Right ventricle myocardium inferior (tissue), 1 donor: ENCODE measurements at regions not wholly inside any gene's neighbourhood (a gene's known extent, or its start where the extent isn't known, plus 50 kb on each side); places are given as distances from the start of the nearest gene placed in this dataset.

Experiments used
- ATAC-seq: fragments of 200-7000 bp; cut with Tn5 transposase; one replicate; pipeline ENCODE4 v1.9.1; 2020; ENCODE audit warnings: mild to moderate bottlenecking, moderate library complexity
- DNase-seq: peaks from one replicate; pipeline ENCODE4 v3.0.0; 2021; ENCODE audit errors: missing footprints
- intact Hi-C: fragments of 100-400 bp; cut with DNase I; formaldehyde crosslinking; loops from one replicate; pipeline ENCODE4 v1.11.0; 2022
- donor health status: DM: no; HTN: yes; CAD: no; lungs with severe emphysema.

DNA sequence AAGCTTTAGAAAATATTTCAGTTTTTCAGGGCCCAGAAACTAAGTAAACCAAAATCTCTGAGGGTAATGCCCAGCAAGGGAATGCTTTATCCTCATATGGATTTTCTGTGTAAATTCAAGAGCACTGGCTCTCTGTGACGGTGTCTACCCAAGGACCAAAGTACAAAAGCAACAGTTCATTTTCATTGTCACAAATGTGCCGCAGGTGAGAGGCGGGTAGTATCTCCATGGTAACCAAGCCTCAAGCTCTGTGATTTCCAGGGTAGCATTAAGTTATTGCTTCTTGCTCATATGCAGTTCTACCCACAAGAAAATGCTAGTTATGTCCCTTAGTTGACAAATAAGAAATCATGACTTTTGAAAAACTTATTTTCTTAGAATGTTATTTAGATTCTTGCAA lies 164.3 kb downstream of the MTRR start:
- DNase-seq (no peak), ATAC-seq (no peak)
- intact Hi-C loops, result no loop called here

DNA sequence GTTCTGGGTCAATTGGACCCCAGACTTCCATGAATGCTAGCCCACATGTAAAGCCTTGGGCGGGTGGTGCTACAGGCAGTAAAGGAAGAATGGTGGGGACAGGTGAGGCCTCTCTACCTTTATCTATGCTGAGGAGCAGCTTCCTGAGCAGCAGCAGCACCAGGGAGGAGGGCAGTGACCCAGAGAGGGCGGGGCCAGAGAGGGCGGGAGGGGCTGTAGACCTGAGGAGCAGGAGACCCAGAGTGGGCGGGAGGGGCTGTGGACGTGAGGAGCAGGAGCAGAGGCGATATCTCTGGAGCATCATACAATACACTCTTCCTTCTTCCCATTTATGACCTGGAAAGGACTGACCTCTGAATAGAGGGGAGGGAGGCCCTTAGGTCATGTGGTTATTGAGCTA lies 165.9 kb downstream of the MTRR start:
- intact Hi-C loops, result no loop called here
- ATAC-seq, result no peak
- no peak for DNase-seq

DNA sequence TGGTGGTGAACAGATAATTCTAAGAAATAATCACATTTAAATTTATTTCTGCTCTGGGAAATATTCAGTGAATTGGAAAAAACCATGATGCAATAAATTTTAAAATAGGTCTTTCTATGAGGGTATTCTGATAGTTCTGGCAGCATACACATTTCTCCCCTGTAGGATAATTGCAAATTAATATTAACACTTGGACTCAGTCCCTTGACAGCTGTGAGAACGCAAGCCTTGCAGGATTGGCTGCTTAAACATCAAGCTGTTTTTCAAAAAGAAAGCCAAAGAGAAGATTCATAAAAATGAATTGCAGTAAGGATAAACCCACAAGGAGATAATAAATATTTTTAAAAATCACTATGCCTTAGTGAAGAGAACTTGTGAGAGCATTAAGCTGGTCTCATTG lies 180.0 kb downstream of the MTRR start:
- DNase-seq, result no peak
- intact Hi-C loops, result no loop called here
- no peak for ATAC-seq

DNA sequence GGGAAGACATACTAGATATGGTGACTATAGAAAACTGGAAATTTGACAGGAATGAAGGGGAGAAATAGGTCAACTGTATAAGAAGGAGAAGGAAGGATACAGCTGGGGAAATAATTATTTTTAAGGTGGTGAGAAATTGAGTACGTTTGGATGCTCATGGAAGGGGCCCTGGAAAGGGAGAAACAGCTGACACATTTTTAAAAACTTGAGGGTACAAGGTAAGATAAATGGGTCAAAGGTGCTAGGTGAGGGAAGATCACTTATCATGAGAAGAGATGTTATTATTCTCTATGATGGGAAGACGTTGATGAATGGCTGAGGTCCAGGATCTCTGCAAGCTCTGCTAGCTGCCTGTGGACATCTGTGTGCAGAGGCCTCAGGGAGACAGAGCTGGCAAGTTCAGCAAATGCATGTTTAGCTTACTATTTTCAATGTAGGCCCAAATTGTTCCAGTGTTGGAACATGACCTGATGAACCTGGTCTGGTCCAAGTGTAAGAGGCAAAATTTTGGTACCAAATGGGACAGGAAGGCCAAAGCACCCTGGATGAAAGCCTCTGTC lies 181.7 kb downstream of the MTRR start:
- intact Hi-C loops, result no loop called here

DNA sequence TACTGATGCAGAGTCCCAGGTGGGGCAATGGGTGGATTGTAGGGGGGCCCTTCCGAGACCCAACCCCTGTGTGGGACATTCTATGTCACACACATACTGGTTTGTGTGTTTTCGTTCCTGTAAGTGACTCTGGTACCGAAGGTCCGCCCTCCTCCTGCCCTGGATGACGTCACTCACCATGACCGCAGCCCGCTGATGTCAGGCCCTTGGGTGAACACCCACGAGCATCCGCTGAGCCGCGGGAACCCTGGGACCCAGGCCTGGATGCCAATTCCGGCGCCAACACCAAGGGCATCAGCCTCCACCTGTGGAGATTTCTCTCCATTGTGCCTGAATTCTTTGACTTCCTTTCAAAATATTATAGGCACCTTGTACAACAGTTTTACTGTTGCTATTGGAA lies 184.3 kb downstream of the MTRR start:
- no peak for ATAC-seq

More for the DNA sequence above, 181.7 kb downstream of the MTRR start:
- ATAC-seq, result no peak
- no peak for DNase-seq

DNA sequence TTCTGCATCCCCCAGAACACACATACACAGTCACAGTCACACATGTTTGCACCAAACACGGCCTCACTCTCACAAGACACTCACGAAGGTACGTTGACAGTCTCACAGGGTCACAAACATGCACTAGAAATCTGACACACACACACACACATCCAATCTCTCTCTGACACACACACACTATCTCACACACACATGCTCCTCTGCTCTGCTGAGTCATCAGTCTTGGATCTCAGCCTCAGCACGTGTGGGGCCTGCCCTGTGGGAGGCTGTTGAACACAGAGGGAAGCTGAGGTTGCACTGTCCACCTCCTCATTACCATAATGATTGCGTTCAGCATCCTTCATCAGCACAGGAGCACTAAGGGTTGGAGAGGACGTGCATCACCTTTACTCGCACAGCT lies 188.8 kb downstream of the MTRR start:
- intact Hi-C loops, result no loop called here
- ATAC-seq (peak; percentile 55), DNase-seq (no peak)

More for the DNA sequence above, 184.3 kb downstream of the MTRR start:
- intact Hi-C loops, result no loop called here
- DNase-seq, result no peak

DNA sequence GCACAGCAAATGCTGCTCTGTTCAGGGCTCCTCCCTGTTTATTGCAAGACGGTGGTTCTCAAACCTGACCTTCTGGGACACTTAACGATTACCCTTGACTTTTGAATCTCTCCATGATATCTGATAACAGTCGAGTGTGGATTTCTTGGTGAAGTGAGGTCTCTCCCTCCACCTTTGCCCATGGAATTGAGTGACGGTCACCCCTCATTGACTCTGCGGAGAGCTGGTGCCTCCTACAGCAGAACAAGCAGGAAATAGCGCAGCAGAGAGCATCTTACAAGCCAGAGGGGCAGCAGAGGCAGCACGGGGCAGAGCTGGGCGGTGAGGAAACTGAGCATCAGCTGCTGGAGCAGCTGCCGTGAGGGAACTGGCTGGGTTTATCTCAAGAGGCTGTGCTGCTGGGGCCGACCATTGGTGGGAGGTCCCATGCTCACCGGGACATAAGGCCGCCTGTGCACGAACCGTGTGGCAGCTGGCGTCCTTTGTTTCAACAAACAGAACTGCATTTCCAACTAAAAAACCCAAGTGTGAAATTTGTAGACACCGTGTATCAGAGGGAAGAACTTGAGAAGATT lies 189.8 kb downstream of the MTRR start:
- ATAC-seq (no peak), DNase-seq (no peak)
- intact Hi-C loops, result no loop called here

DNA sequence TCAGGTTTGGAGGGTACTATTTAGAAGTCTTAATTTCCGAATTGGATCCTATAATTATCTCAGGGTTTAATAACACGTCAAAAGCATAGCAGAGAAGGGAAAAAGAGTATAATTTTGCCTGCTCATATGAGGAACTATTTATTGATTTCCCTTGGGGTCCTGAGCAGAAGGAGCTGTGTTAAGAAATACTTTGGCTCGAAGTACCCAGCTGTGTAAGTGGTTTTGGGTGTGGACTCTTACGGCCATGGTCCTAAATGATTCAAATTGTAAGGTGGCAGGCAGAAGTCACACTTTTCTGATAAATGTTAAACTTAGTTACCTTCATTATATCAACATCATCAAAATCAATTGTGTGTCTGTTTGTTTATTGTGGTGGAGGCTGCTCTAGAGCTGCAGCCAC lies 190.4 kb downstream of the MTRR start:
- intact Hi-C loops, result no loop called here
- ATAC-seq, result peak; percentile 45
- no peak for DNase-seq

DNA sequence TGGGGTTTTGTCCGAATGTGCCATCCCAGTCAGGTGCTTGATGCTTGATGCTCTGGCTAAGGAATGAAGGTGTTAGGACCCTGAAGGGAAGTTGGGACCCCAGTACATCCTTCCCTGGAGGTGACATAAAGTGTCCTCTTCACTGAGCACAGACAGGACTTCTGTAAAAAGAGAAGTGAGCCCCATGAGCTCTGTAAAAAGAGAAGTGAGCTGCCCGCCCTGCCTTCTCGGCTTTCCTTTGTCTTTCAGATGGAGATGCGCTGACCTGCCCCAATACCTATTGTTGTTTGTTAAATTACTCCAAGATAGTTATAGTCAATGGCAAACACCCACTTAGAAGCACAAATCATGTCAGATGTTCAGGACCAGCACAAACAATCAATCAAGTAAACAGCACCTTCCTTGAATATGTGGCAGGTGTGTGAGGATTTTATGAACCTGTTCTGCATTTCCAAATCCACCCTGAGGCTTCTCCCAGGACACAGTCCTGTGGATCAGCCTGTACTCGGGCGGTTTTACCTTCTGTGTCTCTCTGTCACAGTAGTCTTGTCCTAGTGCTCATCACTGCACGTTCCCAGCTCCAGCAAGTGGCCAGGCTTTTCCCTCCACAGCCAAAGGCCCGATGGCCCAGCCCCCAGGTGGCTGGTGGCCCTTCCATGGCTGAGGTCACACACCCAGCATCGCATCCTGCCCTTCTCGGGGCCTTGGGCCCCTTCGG lies 191.4 kb downstream of the MTRR start:
- DNase-seq (no peak), ATAC-seq (no peak)
- intact Hi-C loops, result no loop called here

DNA sequence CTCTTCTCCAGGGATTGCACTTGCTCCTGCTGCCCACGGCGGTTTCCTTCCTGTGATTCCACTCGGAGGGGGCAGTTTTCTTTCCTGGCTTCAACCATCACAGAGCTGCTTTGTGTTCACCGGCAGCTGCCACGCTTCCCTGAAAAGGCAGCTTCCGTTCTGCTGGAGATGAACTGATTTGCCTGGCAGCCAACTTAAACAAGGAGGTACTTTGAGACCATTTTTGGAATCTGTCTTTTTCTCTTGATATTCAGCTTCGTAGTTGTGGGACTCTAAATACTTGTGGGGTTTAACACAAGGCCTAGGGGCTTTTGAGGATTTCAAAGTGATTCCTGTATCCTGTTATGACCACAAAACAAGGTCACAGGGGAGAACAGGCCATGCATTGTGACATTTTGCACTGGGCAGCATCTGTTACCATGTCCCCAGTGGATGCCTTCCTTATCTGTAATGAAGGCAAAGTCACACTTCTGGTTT lies 192.0 kb downstream of the MTRR start:
- intact Hi-C loops, result no loop called here
- DNase-seq (no peak), ATAC-seq (peak; percentile 41)

DNA sequence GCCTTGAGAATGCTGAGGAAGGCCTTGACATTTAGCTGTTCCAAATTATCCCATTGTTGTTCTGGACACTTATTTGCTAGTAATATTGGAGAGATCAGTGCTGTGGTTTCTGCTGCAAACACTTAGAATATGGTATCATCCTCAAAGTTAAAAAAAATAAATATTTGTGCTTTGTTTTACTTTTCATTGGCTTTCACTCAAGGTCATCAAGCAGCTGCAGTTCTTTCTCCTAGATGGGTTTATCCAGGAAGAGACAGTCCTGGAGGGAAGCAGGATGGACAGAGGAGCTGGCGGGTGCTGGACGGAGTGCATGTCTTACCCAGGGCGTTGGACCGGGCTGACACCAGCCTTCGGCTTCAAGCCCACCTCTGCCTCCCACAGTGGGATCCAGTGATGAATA lies 193.6 kb downstream of the MTRR start:
- DNase-seq (no peak), ATAC-seq (no peak)
- intact Hi-C loops, result no loop called here

DNA sequence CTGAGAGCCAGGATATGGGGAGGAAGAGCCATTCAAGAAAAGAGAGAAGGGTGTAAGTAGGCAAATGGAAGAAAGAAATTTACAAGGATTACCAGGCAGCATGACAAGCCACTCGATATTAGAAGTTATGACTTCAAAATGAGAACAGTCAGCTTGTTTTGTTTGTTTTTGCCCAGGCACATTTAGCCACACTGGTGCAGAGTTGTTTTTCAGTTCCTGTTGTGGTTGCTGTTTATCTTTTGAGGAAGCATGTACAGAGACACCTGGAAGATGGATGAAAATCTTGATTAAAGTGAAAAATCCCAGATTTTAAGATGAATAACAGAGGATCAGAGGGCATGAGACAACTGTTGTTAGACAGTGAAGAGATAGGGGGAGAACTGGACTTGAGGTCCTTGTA lies 199.1 kb downstream of the MTRR start:
- no peak for DNase-seq
- intact Hi-C loops, result no loop called here
- no peak for ATAC-seq

DNA sequence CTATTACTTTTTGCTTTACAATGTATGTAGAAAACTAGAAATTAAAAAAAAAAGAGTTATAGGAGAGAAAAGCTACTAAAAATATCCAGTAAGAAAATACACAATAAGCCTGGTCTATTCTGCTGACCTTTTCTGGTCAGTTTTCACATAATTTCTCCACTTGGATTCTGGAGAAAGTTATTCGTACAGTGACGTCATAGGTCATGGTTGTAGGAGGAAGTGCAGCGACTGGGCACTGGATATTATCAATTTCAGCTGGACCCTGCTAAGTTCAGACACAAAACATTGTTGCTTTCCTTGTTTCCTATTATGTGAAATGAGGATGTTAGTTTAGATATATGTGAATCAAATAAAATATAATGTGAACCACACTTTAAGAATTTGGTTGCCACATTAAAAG lies 201.2 kb downstream of the MTRR start:
- DNase-seq (no peak), ATAC-seq (no peak)
- intact Hi-C loops, result no loop called here

DNA sequence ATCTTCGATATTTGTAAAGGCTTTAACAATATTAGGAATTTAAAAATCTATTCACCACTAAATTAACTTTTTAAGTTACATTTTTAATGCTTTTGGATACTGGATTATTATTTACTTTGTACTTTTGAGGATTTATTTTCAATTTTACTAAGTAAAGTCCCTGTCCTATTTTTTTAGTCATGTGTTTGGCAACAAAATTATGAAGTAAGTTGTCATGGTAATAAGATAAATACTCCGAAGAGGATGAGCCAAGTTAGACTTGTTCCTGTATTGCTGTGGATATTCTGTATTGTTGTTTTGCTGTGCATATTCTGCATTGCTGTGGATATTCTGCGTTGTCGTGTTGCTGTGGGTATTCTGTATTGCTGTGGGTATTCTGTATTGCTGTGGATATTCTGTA lies 210.1 kb downstream of the MTRR start:
- intact Hi-C loops, result no loop called here
- DNase-seq (no peak), ATAC-seq (no peak)

DNA sequence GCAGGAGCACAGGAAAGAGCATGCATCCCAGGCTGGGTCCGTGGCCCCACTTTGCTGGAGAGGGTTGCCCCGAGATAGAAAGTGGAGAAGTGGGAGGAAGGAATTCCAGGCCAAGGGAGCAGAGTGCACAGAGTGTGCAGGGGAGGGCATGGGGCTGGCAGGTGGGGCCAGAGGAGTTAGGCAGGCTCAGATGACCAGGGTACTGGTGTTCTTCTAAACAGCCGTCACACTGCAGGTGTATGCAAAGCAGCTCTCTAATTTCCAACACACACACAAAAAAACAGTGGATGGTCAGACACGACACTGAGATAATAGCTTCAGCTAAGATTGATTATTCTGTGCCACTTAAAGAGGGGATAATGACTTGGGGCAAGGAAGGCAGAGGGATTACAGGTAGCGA lies 212.2 kb downstream of the MTRR start:
- intact Hi-C loops, result no loop called here
- no peak for DNase-seq
- no peak for ATAC-seq

DNA sequence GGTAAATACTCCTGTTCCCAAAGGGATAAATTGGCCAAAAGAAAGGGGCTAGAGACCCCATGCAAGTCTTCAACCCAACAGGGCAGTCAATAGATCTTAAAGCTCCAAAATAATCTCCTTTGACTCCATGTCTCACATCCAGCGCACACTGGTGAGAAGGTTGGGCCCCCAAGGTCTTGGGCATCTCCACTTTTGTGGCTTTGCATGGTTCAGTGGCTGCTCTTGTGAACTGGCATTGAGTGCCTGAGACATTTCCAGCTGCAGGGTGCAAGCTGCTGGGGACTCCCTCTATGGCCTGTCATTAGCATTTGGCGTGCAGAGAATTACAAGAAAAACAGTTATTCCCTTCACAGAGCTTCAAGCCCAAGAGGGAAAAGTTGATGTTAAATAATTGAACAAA lies 224.7 kb downstream of the MTRR start:
- ATAC-seq (no peak), DNase-seq (no peak)
- intact Hi-C loops, result no loop called here

DNA sequence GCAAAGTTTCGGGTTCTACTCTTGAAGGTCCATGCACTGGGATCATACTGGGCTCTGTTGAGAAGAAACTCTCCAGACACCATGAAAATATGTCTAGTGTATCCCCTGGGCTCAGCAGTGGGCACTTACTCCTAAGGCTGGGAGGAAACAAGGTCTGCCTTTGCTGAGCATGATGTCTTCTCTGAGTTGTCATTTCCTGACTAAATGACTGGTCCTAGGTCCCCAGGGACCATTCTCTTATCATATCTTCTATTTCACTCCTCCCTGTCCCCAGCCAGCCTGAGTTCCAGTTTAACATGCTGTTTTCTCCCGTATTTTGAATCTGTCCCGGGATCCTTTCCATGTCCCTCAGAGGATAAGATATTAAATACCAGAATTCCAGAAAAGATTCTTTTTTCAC lies 225.4 kb downstream of the MTRR start:
- no peak for ATAC-seq
- DNase-seq, result no peak
- intact Hi-C loops, result no loop called here

DNA sequence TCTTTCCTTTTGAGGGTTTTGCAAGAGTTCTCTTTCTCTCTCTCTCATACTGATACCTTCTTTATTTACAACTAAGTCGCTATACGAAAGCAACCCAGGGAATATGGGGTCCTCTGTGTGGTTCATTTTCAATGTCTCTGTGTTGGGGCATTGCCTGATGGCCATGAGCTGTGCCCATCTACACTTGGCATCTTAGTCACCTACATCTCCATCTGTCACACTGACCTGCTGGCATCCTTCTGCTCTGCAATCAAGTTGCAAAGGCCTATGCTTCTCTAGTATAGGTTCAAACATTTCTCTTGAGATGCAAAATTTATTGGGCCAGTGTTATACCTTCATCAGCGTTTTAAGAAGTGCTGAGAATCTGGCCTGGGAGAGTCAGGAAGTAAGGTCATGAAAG lies 228.2 kb downstream of the MTRR start:
- no peak for ATAC-seq
- intact Hi-C loops, result no loop called here
- DNase-seq, result no peak

DNA sequence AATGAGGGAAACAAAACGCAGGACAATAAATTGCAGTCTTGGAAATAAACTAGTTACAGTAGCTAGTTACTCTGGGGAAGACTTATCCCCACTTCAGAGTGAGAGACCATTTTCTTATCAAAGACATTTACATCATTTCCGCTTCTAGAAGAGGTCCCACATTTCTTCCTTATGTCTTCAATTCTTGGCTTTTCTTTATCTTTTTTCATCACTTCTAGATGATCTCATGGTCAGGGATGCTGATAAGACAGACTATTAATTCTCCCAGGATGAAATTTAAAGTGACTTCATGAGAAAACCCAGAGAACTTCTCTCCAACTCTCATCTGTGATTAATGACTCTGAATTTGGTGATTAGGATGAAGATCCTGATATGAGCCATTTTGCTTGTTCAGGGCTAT lies 229.1 kb downstream of the MTRR start:
- intact Hi-C loops, result no loop called here
- DNase-seq (no peak), ATAC-seq (peak; percentile 54)

DNA sequence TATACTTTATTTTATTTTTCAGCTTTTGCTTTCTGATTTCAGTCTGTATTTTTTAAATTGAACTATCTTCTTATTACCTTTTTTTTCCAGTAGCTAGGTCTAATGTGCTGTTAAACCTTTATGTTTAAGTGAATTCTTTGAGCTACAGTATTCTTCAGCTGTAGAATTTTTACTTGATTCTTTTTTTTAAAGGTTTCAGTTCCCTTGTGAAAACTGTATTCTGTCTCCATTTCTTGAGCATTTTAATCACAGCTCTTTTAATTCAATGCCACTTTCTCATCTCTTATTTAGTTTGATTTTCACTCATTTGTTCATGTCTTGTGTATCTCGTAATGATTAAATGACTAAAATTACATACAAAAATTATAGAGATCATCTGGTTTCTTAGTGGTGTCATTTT lies 233.8 kb downstream of the MTRR start:
- DNase-seq (no peak), ATAC-seq (no peak)
- intact Hi-C loops, result no loop called here
